MM.1S (cell line): ENCODE measurements at regions not wholly inside any gene's neighbourhood (a gene's known extent, or its start where the extent isn't known, plus 50 kb on each side); places are given as distances from the start of the nearest gene placed in this dataset.

Experiments
- DNase-seq: peaks from one replicate; pipeline ENCODE4 v3.0.0-alpha.2; 2015
- H2AFZ ChIP-seq: fragments of 300-600 bp; sonication (generic); 2 replicates; pipeline ENCODE4 v1.6.0; 2016; ENCODE audit warnings: antibody characterized with exemption, low read length
- H3F3A ChIP-seq: fragments of 300-600 bp; sonication (generic); 2 replicates; pipeline ENCODE4 v1.6.1; 2016; ENCODE audit warnings: mild to moderate bottlenecking, antibody characterized with exemption, low read length, moderate library complexity, mixed read lengths; ENCODE audit not compliant: insufficient read depth
- H3K27ac ChIP-seq: fragments of 300-600 bp; sonication (generic); 2 replicates; pipeline ENCODE4 v1.5.1; 2016; ENCODE audit warnings: mild to moderate bottlenecking, low read length
- H3K27me3 ChIP-seq: fragments of 300-600 bp; sonication (generic); replicated peaks from 2 replicates; pipeline ENCODE4 v1.6.0; 2016; ENCODE audit warnings: low read length; ENCODE audit not compliant: insufficient read depth
- H3K36me3 ChIP-seq: fragments of 300-600 bp; sonication (generic); replicated peaks from 2 replicates; pipeline ENCODE4 v1.6.1; 2016; ENCODE audit warnings: mild to moderate bottlenecking, low read length, mixed read lengths; ENCODE audit not compliant: insufficient read depth
- H3K4me1 ChIP-seq: fragments of 300-600 bp; sonication (generic); 2 replicates; pipeline ENCODE4 v1.6.1; 2016; ENCODE audit warnings: low read length, mixed read lengths
- H3K4me2 ChIP-seq: fragments of 300-600 bp; sonication (generic); 2 replicates; pipeline ENCODE4 v1.6.0; 2016; ENCODE audit warnings: low read depth, low read length
- H3K4me3 ChIP-seq: fragments of 300-600 bp; sonication (generic); 2 replicates; pipeline ENCODE4 v1.5.1; 2016; ENCODE audit warnings: low read length, mixed read lengths
- H3K79me2 ChIP-seq: fragments of 300-600 bp; sonication (generic); 2 replicates; pipeline ENCODE4 v1.6.1; 2016; ENCODE audit warnings: mixed run types, low read length, mixed read lengths
- H3K9ac ChIP-seq: fragments of 300-600 bp; sonication (generic); 2 replicates; pipeline ENCODE4 v1.6.1; 2016; ENCODE audit warnings: low read length, mixed read lengths
- H3K9me2 ChIP-seq: fragments of 300-600 bp; sonication (generic); replicated peaks from 2 replicates; pipeline ENCODE4 v1.6.1; 2016; ENCODE audit warnings: mild to moderate bottlenecking, low read length, mixed read lengths; ENCODE audit not compliant: insufficient read depth
- H3K9me3 ChIP-seq: fragments of 300-600 bp; sonication (generic); replicated peaks from 2 replicates; pipeline ENCODE4 v1.6.1; 2016; ENCODE audit warnings: mild to moderate bottlenecking, low read length, mixed read lengths; ENCODE audit not compliant: insufficient read depth
- H4K20me1 ChIP-seq: fragments of 300-600 bp; sonication (generic); 2 replicates; pipeline ENCODE4 v1.6.1; 2016; ENCODE audit warnings: mild to moderate bottlenecking, low read length, moderate library complexity, mixed read lengths; ENCODE audit not compliant: insufficient read depth
- CTCF ChIP-seq: fragments of 300-600 bp; sonication (generic); IDR thresholded peaks from 2 replicates; pipeline ENCODE4 v1.5.1; 2016; ENCODE audit warnings: antibody characterized with exemption, low read length, mixed read lengths
- EZH2 ChIP-seq: fragments of 300-600 bp; sonication (generic); optimal IDR thresholded peaks from 2 replicates; pipeline ENCODE3; 2017; ENCODE audit warnings: low read depth, mild to moderate bottlenecking, antibody characterized with exemption, low read length, mixed read lengths
- EZH2phosphoT487 ChIP-seq: fragments of 300-600 bp; sonication (generic); IDR thresholded peaks from 2 replicates; pipeline ENCODE4 v1.6.1; 2018; ENCODE audit warnings: antibody characterized with exemption, low read length

DNA sequence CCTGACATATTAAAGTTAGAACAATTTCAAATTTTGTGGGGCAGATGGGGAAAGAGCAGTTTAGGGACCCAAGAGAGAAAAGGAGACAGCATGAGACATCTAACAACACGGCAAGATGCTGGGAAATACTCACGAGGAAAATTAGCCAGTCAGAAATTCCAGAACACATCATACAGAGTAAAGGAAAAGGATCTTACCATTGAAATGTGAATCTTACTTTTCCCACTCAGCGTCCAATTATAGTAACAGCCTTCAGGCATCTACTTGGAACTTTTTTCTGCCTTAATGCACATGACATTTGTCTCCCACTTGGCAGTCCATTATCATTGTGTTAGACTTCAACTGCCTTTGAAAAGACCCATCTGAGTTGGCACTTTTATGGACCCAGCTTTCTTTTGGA is 189.7 kb upstream of the SLC27A6 start:
- peaks cover 4% of the 10 kb centered on the region; the same call in 1 of the 2 replicates for H3K4me1 ChIP-seq
- H4K20me1 ChIP-seq = no peaks in the 10 kb centered on the region
- no peak overlapping the region for H3K4me3 ChIP-seq
- no peak overlapping the region for H3K27ac ChIP-seq
- H3K79me2 ChIP-seq = no peaks in the 10 kb centered on the region
- H3K4me2 ChIP-seq = no peak overlapping the region
- H3K27me3 ChIP-seq = no peaks in the 10 kb centered on the region
- H3F3A ChIP-seq = no peaks in the 10 kb centered on the region
- DNase-seq = no peak
- H2AFZ ChIP-seq = no peak overlapping the region
- TF ChIP-seq EZH2 = no peak
- no peak for TF ChIP-seq CTCF
- no peak for TF ChIP-seq EZH2phosphoT487
- no peak overlapping the region for H3K9ac ChIP-seq
- H3K36me3 ChIP-seq = no peaks in the 10 kb centered on the region
- no peaks in the 10 kb centered on the region for H3K9me3 ChIP-seq
- no peaks in the 10 kb centered on the region for H3K9me2 ChIP-seq

DNA sequence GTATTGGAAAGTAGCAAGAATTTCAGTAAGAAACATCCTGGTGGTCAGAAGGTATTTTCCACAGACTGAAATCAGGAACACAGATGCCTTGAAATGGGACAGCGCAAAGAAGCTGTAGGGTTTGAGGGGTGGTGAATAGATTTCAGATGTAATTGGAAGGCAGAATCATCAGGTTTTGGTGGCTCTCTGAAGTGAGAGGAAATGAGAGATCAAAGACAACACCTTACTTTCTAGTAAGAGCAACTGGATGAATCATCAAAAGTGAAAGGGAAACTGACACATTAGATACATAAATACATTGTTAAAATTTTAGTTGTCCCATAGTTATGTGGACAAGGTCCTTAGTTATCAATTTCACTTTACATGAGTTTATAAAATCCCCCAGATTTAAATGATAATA is 188.2 kb upstream of the SLC27A6 start:
- H4K20me1 ChIP-seq = no peaks in the 10 kb centered on the region
- H3K27ac ChIP-seq = no peak overlapping the region
- H3K4me3 ChIP-seq = peak overlapping the region; percentile 17; the same call in 1 of the 2 replicates
- H3K27me3 ChIP-seq = no peaks in the 10 kb centered on the region
- H3K9me2 ChIP-seq = no peaks in the 10 kb centered on the region
- TF ChIP-seq CTCF (no peak), EZH2phosphoT487 (no peak), EZH2 (no peak)
- H3K36me3 ChIP-seq = no peaks in the 10 kb centered on the region
- H3K79me2 ChIP-seq = no peaks in the 10 kb centered on the region
- no peaks in the 10 kb centered on the region for H3K9me3 ChIP-seq
- no peak overlapping the region for H3K9ac ChIP-seq
- H2AFZ ChIP-seq = 0 out of 2 replicates have a peak overlapping the region, but pooled peaks have one; percentile 5
- peaks cover 4% of the 10 kb centered on the region; the same call in 1 of the 2 replicates for H3K4me1 ChIP-seq
- H3K4me2 ChIP-seq = peak overlapping the region; percentile 48
- DNase-seq = peak; percentile 76
- H3F3A ChIP-seq = no peaks in the 10 kb centered on the region

- Histone ChIP-seq H3K36me3 (no peaks in the 10 kb centered on the region), H3K27ac (no peak overlapping the region), H3K79me2 (no peaks in the 10 kb centered on the region), H4K20me1 (no peaks in the 10 kb centered on the region), H3K9me3 (no peaks in the 10 kb centered on the region), H3K27me3 (no peaks in the 10 kb centered on the region), H3K9me2 (no peaks in the 10 kb centered on the region), H3K4me2 (no peak overlapping the region), H3K4me1 (peaks cover 12% of the 10 kb centered on the region), H3K4me3 (no peak overlapping the region), H3K9ac (no peak overlapping the region), H3F3A (no peaks in the 10 kb centered on the region), H2AFZ (no peak overlapping the region)
- TF ChIP-seq EZH2 (no peak), EZH2phosphoT487 (no peak), CTCF (no peak)
- no peak for DNase-seq
Measured at GRCh38 chr5:128778474-128778873, 186.8 kb upstream of the SLC27A6 start.
